Activated T-cell treated with anti-CD3 and anti-CD28 coated beads, Interleukin-2, amount 50 U/mL, for 4 hours (primary cell): ENCODE measurements at regions not wholly inside any gene's neighbourhood (a gene's known extent, or its start where the extent isn't known, plus 50 kb on each side); places are given as distances from the start of the nearest gene placed in this dataset.

ENCODE experiments used
- ATAC-seq, 2 donors: fragments of 200-7000 bp; cut with Tn5 transposase; one replicate each; pipeline ENCODE4 v1.10.0; 2021
- DNase-seq: peaks from one replicate; pipeline ENCODE4 v3.0.0-alpha.2; 2020
- H3K27me3 Mint-ChIP-seq: one replicate; pipeline ENCODE4 v1.8.0; 2021; ENCODE audit warnings: low read depth, mixed read lengths
- H3K36me3 Mint-ChIP-seq: one replicate; pipeline ENCODE4 v1.8.0; 2022; ENCODE audit warnings: mixed read lengths; ENCODE audit not compliant: insufficient read depth
- H3K4me1 Mint-ChIP-seq: one replicate; pipeline ENCODE4 v1.8.0; 2021; ENCODE audit warnings: low read depth, mixed read lengths
- H3K4me3 Mint-ChIP-seq: one replicate; pipeline ENCODE4 v1.8.0; 2021; ENCODE audit warnings: mild to moderate bottlenecking, moderate library complexity, mixed read lengths
- H3K9me3 Mint-ChIP-seq: one replicate; pipeline ENCODE4 v1.8.0; 2021; ENCODE audit warnings: mixed read lengths

DNA sequence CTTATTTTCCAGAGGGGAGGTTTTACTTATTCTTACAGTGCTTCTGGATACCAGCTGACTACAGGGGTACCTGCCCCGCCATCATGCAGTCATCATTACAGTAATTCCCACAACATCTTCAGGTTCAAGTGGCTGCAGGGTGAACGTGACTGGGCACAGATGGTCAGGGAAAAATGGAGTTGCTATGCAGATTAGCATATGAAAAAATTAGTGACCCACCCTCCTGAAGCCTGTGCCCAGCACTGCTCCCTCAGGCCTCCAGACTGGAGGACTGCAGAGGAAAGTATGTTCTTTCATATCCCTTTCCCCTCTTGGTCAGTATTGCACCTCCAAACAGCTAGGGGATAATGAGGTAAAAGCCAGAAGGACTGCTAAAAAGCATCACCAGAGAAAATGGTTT is 937.9 kb downstream of the TUSC7 start:
- ATAC-seq (no peak), DNase-seq (no peak)
- Mint-ChIP-seq H3K27me3 (no peaks in the 10 kb centered on the region), H3K9me3 (peaks cover 5% of the 10 kb centered on the region), H3K4me1 (no peaks in the 10 kb centered on the region), H3K4me3 (no peak overlapping the region), H3K36me3 (no peaks in the 10 kb centered on the region)

DNA sequence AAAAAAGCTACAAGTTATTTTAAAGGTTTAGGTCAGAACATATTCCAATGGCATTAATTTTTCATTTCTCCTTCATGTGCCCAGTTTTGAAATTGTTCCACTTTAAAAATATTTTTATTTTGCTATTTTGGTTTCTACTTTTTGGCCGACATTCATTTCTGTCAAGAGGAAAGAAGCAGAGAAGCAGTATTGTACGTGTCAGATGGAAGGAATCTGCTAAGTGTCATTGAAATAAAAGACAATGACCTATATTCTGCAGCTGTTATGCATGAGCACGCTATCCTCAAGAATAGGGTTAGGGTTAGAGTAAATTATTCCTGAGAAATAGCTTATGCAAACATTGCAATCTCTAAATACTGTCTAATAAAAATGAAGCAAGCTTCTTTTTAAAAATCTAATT is 941.7 kb downstream of the TUSC7 start:
- H3K4me1 Mint-ChIP-seq: no peaks in the 10 kb centered on the region
- no peaks in the 10 kb centered on the region for H3K27me3 Mint-ChIP-seq
- H3K36me3 Mint-ChIP-seq: no peaks in the 10 kb centered on the region
- no peak overlapping the region for H3K4me3 Mint-ChIP-seq
- ATAC-seq: no peak
- peaks cover 4% of the 10 kb centered on the region for H3K9me3 Mint-ChIP-seq
- no peak for DNase-seq

DNA sequence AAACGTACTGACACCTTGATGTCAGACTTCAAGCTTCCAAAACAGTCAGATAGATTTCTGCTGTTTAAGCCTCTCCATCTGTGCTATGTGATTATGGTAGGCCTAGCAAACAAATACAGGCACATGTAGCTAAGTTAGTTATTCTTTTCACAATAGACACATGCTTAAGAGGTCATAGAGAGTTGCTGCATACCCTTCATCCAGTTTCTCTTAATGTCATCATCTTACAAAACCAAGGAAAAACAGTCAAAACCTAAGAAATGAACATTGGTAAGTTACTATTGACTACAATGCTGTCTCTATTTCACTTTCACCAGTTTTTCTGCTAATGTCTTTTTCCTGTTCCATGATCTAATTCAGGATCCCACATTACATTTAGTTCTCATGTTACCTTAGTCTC is 946.8 kb downstream of the TUSC7 start:
- H3K9me3 Mint-ChIP-seq: peaks cover 8% of the 10 kb centered on the region
- H3K36me3 Mint-ChIP-seq: no peaks in the 10 kb centered on the region
- no peaks in the 10 kb centered on the region for H3K4me1 Mint-ChIP-seq
- H3K4me3 Mint-ChIP-seq: no peak overlapping the region
- no peak for ATAC-seq
- H3K27me3 Mint-ChIP-seq: no peaks in the 10 kb centered on the region
- DNase-seq: no peak

DNA sequence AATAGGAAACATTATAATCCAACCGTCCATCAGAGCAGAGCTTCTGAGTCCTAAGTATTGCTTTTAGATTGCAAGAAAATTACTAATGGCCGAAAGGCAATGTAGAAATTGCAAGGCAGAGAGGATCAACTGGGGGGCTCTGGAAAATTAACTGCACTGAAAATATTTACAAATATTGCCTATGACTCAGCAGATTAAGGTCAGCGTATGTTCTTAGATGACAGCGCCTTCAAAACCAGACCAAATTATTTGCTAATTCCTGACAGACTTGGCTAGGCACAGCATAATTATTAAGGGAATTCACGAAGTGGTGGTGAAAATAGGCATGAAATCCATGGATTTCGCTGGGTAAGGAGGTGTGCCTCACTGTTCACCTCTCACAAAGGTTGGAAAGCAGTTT is 947.7 kb downstream of the TUSC7 start:
- DNase-seq (no peak), ATAC-seq (no peak)
- peaks cover 8% of the 10 kb centered on the region for H3K9me3 Mint-ChIP-seq
- H3K4me1 Mint-ChIP-seq: no peaks in the 10 kb centered on the region
- H3K36me3 Mint-ChIP-seq: no peaks in the 10 kb centered on the region
- H3K27me3 Mint-ChIP-seq: no peaks in the 10 kb centered on the region
- H3K4me3 Mint-ChIP-seq: no peak overlapping the region

DNA sequence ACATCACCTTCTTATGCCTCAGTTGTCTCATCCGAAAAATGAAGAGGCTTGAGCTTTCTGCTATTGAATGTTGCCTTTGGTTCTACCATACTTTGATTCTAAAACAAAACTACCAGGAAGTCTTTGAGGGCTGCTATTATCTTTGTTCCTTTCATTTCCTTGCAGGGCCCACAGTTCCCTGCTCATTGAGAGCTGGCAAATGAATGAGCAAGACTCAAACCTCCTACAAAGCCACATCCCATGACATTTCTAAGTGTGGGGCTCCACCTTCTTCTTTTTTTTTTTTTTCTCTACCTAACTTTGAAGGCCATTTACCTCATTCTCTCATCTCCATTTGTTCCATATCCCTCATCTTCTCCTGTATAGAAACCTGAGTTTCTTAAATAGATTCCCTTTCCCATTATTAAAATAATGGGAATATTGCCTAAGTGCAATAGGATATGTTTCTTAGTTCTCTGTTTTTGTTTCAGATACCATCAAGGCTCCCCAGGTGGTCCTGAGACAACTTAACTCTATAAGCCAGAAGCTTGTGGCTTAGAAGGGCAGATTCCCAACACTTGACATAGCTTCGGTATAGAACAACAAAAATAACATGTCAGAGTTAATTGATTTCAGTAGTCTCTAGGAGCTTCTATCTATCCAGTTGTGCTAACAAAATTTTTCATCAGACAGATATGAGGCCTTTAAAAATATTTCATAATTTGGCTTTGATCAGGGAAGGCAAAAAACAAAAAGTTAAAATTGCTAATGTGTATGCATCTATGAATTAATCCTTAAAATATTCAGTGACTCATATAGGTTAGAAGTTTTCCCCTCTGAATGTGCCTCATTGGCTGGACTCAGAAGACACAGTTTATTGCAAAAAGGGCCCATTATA is 951.6 kb downstream of the TUSC7 start:
- DNase-seq: no peak

DNA sequence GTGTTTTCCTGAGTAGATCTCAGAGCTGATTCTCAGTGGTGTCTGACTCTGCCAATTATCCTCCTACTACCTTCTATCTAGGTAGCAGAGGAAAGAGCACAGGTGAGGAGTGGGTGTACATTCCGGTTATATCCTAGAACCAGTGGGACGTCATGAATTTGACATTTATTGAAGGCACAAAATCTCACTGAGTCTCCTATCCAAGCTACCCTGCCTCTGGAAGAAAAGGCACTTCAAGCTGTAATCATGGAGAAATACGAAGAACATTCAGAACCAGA is 952.2 kb downstream of the TUSC7 start:
- no peak for DNase-seq
- Mint-ChIP-seq H3K9me3 (peaks cover 9% of the 10 kb centered on the region), H3K27me3 (no peaks in the 10 kb centered on the region), H3K36me3 (no peaks in the 10 kb centered on the region), H3K4me3 (no peak overlapping the region), H3K4me1 (no peaks in the 10 kb centered on the region)
- no peak for ATAC-seq

More for the DNA sequence above, 951.6 kb downstream of the TUSC7 start:
- Mint-ChIP-seq H3K4me1 (no peaks in the 10 kb centered on the region), H3K36me3 (no peaks in the 10 kb centered on the region), H3K27me3 (no peaks in the 10 kb centered on the region), H3K4me3 (no peak overlapping the region), H3K9me3 (peaks cover 9% of the 10 kb centered on the region)
- no peak for ATAC-seq

DNA sequence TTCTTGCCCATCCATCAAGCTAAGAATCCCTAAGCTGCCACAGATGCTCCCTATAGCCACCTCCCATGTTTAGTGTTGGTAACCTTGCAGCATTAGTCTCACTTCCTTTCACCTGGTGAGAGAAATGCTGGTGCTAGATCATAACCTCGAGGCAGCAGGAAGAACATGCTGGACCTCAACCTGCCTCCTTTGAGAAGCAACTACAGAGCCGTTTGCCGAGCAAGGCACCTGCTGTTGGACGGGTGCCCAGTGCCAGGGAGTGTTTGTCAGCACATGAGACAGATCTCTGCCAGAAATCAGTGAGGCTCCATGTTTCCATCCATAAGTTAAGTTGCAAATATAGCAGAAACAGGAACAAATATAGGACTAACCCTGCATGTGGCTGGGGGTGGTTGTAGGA is 955.7 kb downstream of the TUSC7 start:
- H3K27me3 Mint-ChIP-seq: no peaks in the 10 kb centered on the region
- DNase-seq (no peak), ATAC-seq (no peak)
- H3K36me3 Mint-ChIP-seq: no peaks in the 10 kb centered on the region
- H3K4me1 Mint-ChIP-seq: no peaks in the 10 kb centered on the region
- peaks cover 9% of the 10 kb centered on the region for H3K9me3 Mint-ChIP-seq
- no peak overlapping the region for H3K4me3 Mint-ChIP-seq

DNA sequence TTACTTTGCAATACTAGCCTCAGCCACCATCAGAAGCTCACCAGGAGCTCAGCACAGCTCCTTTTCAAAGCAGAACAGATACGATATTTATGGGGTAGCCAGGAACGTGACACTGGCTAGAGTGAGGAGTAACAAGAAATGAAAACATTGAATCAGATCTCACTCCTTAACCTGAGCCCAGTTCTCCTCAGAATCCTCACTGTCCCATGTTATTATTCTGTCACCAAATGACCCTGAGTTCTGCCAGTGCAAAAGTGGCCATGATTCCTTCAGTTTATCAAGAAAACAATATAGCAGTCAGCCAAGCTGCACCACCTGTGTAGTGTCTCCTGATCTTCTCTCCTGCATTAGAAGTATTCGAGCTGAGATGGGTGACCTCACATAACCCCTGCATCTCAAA is 956.7 kb downstream of the TUSC7 start:
- Mint-ChIP-seq H3K4me1 (no peaks in the 10 kb centered on the region), H3K36me3 (no peaks in the 10 kb centered on the region), H3K4me3 (no peak overlapping the region), H3K9me3 (peaks cover 6% of the 10 kb centered on the region), H3K27me3 (no peaks in the 10 kb centered on the region)
- no peak for ATAC-seq
- DNase-seq: no peak

DNA sequence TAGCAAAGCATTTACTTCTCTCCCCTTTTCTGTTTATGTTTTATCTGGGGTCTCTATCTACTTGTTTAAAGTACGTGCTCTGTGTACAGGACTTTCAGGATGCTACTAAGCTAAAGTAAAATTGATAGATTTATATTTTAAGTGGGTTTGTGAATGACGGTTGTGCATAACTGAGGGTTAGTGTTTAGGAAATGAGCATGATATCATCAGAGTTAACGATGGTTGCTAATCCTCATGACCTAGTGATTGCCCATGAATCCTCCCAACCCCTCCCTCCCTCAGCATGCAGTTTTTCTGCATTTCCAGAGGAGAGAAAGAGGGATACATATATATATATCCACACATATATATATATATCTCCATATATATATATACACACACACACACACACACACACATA is 957.2 kb downstream of the TUSC7 start:
- Mint-ChIP-seq H3K4me3 (no peak overlapping the region), H3K4me1 (no peaks in the 10 kb centered on the region), H3K36me3 (no peaks in the 10 kb centered on the region), H3K27me3 (no peaks in the 10 kb centered on the region), H3K9me3 (peaks cover 4% of the 10 kb centered on the region)
- no peak for DNase-seq
- no peak for ATAC-seq

DNA sequence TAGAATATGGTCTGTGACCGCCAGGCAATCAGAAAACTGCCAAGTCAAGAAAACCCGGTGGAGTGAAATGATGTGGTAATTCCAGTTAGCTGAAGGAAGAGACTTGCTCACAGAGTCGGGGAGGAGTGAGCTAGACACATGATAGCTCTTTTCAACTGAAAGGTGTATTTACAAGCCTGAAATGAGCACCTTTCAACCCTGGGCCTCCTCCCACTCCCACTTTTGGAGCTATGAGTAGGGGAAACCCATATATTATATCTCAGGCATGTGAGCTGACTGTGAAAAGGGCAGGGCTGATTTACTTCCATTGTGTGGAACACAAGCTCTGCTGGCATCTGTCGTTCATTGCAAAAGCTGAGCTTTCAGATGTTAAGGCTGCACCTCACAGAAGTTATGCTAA is 960.2 kb downstream of the TUSC7 start:
- no peak overlapping the region for H3K4me3 Mint-ChIP-seq
- H3K9me3 Mint-ChIP-seq: no peaks in the 10 kb centered on the region
- ATAC-seq (no peak), DNase-seq (no peak)
- no peaks in the 10 kb centered on the region for H3K27me3 Mint-ChIP-seq
- H3K36me3 Mint-ChIP-seq: no peaks in the 10 kb centered on the region
- H3K4me1 Mint-ChIP-seq: no peaks in the 10 kb centered on the region

DNA sequence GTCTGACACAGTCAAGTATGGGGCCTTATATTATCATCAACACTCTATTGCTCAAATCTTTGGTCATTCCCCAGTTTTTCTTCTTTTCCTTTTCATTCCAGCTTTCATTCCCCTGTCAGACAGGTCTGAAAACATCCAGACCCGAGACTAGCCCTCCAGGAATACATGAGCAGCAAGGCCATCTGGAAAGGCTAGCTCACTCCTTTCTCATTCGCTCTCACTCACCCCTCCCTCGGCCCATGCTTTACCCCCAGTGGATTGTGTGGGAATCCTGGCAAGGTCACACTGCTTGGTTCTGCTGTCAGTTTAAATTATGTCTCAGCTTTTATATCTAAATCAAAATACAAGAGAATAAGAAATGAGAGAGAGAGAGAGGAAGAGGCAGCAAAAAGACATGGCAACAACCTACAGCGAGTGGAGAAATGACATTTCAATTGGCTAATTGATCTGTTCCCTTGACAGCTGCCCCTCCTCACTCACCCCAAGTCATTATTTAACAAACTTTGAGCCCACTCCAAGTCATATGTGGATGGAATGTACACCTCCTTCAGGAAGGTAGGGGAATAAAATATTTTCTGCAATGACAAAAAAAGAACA is 962.2 kb downstream of the TUSC7 start:
- Mint-ChIP-seq H3K27me3 (no peaks in the 10 kb centered on the region), H3K4me3 (no peak overlapping the region), H3K36me3 (no peaks in the 10 kb centered on the region), H3K9me3 (peaks cover 8% of the 10 kb centered on the region), H3K4me1 (no peaks in the 10 kb centered on the region)
- no peak for ATAC-seq
- DNase-seq: no peak

DNA sequence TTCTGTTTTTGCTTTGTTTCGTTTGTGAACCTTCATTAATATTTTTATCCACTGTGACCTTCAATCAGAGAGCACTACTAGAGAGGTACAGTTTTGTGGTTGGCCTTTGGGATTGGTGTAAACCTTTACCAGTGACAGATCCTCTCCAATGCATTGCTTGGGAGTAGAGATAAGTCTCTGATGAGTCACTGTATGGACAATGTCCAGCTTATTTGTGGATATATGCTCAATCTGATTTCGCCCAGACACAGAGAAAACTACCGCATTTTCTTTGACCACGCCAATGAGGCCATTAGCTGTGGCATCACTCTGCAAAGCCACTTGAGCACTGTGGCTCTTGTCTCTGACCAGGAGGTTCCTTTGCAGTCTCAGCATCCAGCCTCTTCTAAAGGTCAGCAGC is 964.7 kb downstream of the TUSC7 start:
- no peaks in the 10 kb centered on the region for H3K27me3 Mint-ChIP-seq
- H3K36me3 Mint-ChIP-seq: no peaks in the 10 kb centered on the region
- peaks cover 8% of the 10 kb centered on the region for H3K9me3 Mint-ChIP-seq
- no peaks in the 10 kb centered on the region for H3K4me1 Mint-ChIP-seq
- DNase-seq: no peak
- H3K4me3 Mint-ChIP-seq: no peak overlapping the region
- ATAC-seq: no peak

DNA sequence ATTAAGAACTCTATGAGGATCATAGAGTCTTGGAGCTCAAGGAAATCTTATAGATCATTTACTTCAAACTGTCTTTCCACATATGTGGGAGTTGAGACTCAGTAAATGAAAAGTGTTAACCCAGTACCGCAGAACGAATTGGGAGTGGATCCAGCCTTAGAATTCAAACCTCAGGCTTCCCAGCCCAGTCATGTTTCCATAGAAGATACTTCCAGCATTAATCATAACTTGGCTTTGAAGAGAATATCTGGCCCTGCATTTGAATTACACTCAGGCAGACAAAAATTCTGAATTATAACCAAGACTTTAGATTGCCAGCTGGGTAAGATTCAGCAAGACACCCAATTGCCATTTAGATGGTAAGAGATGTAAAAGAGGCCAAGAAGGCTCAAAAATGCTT is 972.0 kb downstream of the TUSC7 start:
- DNase-seq (no peak), ATAC-seq (no peak)
- H3K4me1 Mint-ChIP-seq: no peaks in the 10 kb centered on the region
- H3K4me3 Mint-ChIP-seq: no peak overlapping the region
- peaks cover 3% of the 10 kb centered on the region for H3K9me3 Mint-ChIP-seq
- H3K27me3 Mint-ChIP-seq: no peaks in the 10 kb centered on the region
- H3K36me3 Mint-ChIP-seq: no peaks in the 10 kb centered on the region

DNA sequence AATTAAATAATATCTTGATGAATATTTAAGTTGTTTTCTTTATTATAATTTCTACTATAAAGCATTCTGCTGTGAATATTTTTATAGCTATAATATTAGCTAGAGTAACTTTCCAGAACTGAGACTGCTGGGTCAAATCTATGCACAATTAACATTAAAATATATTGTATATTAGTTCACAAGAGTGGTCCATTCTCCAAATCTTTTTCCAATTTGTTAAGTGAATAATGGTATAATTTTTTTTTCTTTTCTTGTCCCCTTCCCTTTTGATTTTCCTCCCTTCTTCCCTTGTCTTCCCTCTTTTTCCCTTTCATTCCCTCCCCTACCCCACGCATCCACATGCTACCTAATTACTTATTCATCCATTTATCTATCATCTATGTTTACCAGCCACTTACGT is 977.5 kb downstream of the TUSC7 start:
- DNase-seq (no peak), ATAC-seq (no peak)
- Mint-ChIP-seq H3K4me3 (no peak overlapping the region), H3K4me1 (no peaks in the 10 kb centered on the region), H3K36me3 (no peaks in the 10 kb centered on the region), H3K27me3 (no peaks in the 10 kb centered on the region), H3K9me3 (peaks cover 3% of the 10 kb centered on the region)

DNA sequence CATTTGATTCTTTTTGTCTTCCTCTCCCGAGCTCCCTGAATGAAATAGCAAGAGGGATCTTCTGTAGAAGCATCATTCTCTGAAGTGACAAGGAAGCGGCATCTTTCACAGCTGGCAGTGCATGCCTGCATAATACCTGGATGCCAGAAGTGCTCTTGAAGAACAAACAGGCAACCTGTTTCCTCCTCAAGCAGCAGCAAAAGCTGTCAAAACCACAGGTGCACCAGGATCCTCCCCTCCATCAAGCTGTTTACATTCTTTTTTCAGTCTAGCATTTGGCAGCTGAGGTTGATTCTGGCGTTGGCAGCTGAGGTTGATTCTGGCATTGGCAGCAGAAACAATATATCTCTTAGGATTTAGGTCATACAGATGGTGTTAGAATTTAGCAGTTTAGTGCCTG is 979.0 kb downstream of the TUSC7 start:
- DNase-seq (no peak), ATAC-seq (no peak)
- no peak overlapping the region for H3K4me3 Mint-ChIP-seq
- H3K9me3 Mint-ChIP-seq: peaks cover 3% of the 10 kb centered on the region
- no peaks in the 10 kb centered on the region for H3K36me3 Mint-ChIP-seq
- H3K4me1 Mint-ChIP-seq: no peaks in the 10 kb centered on the region
- no peaks in the 10 kb centered on the region for H3K27me3 Mint-ChIP-seq
